Stimulated activated CD8-positive, alpha-beta memory T cell treated with anti-CD3 and anti-CD28 coated beads, Interleukin-15, amount 100 ng/mL, for 24 hours (primary cell): ENCODE measurements at regions not wholly inside any gene's neighbourhood (a gene's known extent, or its start where the extent isn't known, plus 50 kb on each side); places are given as distances from the start of the nearest gene placed in this dataset.
"Not testable (repeated sequence)": the region's sequence is repeated elsewhere in the genome, so short reads cannot be mapped to it uniquely, and the experiment has no call there.

Source experiments
- DNase-seq: peaks from one replicate; pipeline ENCODE4 v3.0.0-alpha.2; 2020; ENCODE audit warnings: low read depth

DNA sequence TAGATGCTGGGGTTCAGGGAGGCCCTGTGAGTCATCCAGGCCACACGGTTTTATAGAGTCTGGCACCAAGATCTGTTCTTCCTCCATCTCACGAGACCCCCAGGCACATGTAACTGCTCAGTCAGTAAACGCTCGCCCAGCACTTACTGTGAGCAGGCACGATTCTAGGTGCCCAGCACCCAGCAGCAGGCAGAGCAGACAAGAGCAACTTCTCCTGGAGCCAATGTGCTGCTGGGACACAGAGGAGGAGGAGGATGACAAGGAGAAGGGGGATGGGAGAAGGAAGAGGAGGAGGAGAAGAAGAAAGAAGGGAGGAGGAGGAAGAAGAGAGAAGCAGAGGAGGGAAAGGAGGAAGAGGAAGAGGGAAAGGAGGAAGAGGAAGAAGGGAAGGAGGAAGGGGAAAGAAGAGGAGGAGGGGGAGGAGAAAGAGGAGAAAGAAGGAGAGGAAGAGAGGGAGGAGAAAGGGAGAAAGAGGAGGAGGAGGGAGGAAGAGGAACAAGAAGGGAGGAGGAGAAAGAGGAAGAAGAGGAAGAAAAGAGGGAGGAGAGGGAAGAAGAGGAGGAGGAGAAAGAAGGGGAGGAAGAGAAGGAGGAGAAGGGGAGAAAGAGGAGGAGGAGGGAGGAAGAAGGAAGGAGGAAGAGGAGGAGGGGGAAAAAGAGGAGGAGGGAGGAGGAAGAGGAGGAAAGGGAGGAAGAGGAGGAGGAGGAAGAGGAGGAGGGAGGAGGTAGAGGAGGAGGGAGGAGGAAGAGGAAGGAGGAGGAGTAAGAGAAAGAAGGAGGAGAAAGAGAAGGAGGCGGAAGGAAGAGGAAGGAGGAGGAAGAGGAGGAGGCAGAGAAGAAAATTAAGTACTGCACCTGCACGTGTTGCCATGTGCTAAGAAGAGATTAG, 77.6 kb upstream of the RTL6 start:
- DNase-seq: no peak

DNA sequence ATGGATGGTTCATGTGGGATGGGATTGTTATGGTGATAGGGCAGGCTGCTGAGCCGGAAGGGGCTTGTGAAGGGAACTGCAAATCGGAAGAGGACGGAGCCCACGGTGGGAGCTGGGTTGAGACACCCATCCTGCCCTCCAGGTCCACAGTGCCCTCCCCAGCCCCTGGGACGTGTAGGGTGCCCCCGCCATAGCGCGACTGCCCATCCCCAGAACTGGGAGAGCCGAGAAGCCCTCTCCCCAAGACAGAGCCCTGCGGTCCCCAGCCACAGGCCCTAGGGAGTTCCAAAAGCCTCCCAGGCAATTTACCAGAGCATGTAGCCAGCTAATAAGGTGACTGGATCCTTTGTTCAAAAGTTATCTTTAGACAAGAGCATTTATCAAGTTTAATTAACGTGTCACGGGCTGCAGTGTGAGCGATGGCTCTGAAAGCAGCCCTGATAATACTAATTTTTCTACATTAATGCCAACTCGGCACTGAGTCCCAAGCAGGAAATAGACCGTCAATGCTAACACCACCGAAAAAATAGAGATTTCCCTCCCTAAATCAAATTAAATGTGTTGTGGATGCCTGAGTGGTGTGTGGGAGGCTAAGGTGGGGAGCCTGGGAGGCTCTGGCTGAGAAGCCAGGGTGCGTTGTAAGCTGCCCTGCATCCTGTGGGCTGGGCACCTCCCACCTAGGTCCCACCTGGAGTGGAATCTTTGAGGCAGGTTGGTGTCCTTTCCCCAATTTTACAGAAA, 76.8 kb upstream of the RTL6 start:
- DNase-seq: no peak

DNA sequence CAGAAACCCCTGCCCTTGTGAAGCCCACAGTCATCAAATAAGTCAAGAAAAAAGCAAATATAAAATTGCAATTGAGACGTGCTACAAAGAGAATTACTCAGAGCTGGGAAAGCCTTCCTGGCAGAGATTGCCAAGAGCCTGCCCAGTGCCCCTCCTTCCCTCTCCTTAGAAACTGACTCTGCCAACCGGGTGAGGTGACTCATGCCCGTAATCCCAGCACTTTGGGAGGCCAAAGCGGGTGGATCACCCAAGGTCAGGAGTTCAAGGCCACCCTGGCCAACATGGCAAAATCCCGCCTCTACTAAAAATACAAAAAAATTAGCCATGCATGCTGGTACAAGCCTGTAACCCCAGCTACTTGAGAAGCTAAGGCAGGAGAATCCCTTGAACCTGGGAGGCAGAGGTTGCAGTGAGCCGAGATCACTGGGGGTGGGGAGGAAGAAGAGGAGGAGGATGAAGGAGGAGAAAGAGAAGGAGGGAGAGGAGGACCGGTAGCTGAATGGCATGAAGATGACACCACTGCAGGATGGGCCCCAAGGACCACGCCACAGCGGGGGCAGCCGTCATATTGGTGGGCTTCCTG, 76.1 kb upstream of the RTL6 start:
- no peak for DNase-seq

DNA sequence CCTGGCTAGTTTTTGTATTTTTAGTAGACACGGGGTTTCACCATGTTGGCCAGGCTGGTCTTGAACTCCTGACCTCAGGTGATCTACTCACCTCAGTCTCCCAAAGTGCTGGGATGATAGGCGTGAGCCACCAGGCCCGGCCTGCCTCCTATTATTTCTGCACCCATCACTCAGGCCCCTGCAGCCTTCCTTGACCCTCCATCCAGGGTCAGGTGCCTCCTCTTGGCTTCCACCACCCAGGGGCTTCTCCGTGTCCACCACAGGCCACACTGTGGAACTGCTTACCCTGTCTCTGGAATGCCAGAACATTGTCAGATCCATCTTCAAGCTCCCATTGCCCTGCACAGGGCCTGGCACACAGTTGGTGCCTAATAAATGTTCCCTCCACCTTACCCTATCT, 75.4 kb upstream of the RTL6 start:
- no peak for DNase-seq

DNA sequence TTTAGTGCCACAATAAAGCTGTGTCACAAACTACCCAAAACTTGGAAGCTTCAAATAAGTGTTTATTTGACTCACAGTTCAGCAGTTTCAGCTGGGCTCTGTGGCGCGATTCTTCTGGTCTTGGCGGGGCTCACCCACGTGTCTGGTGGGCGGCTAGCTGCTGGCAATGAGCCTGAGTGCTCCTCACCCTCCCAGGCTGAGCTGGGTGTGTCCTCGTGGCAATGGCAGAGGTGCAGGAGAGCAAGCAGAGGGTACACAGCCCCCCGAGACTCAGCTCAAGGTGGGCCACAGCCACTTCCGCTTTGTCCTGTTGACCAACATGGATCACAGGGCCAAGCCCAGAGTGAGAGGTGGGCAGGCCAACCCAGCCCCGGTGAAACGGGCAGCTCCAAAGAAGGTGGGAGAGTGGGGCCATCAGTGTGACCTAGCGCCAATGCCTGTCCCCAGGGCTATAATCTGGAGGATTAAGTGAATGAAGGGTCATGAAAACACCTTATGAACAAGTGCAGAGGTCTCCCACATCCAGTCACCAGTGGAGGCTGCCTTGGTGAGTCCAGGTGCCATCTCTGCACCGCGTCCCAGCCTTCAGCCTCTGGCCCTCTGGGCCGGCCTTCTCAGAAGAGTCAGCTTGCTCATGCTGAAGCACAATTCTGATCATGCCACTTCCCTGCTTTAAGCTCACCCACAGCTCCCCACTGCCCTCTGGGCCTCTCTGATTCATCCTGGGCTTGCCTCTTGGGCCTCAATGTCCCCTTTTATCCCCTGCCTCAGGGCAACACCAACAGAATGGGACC, 74.6 kb upstream of the RTL6 start:
- no peak for DNase-seq

DNA sequence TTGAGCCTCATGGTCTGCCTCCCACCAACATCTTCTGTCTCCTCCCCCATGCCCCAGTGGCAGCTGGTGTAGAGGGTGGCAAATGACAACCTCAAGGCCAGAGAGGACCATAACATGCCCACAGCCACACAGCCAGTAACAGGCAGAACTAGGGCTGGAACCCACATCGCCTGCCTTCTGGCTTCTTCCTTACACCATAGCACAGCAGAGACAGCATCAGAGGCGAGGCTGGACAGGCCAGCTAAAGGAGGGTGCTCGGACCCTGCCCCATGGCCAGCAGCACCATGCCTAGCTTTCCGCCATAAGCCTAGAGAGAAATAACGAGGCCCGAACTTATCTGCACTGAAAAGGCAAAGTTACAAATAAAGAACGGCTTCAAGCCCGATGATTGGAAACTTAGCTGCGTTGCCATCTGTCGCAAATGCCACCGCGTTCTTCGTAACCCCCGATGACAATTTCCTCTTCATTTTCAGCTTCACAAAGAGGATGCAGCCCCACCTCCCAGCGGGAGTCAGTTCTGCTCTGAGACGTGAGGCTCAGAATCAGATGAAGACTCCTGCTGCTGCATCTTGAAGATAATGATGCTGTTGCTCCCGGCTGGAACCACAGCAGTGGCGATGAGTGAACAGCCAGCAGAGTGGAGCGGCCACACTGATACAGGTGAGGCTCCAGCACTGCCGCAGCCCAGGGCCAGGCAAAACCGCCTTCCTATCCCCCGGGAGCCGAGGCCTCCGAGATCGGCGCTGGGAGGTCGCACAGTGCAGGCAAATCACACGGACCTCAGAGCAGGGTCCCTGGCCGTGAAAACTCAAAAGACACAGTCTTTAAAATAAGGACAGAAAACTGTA, 73.8 kb upstream of the RTL6 start:
- no peak for DNase-seq

DNA sequence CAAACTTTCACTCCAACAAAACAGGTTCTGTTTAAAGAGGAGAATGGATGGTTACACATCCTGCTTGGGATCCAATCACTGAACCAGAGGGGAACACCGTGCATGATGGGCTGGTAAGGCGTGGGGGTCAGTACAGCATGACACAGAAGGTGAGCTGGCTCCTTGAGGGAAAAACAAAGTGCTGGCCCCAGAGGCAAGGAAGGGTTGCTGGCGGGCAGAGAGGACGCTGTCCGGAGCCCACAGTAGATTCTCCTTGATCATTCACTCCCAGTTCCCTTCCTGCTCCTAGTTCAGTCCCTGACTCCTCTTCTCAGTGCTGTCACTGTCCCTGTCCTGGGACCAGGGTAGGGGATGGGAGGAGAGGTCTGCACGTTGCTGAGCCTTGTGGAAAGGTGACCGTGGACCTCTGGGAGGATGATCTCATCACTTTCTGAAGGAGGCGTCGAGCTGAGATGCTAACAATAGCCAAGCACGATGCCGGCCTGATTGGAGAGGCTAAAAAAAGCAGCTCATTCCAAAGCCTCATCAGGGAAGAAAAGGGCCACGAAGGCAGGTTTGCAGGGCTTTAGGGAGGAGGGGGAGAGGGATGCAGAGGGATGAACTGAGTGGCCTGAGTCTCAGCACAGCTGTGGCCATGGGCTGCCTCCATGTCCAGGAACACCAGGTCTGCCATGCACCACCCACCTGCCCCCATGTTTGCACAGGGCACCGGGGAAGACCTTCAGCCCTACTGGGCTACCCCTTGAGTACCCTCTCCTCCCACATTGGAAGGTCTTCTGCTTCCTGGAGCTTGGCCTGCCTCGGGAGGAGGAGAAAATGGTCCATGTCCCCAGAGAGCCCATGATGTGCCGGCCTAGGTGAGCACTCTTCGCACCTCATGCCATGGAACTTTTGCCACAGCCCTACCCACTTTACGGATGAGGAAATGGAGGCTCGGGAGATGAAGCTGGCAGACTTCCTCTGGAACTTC, 72.7 kb upstream of the RTL6 start:
- no peak for DNase-seq

DNA sequence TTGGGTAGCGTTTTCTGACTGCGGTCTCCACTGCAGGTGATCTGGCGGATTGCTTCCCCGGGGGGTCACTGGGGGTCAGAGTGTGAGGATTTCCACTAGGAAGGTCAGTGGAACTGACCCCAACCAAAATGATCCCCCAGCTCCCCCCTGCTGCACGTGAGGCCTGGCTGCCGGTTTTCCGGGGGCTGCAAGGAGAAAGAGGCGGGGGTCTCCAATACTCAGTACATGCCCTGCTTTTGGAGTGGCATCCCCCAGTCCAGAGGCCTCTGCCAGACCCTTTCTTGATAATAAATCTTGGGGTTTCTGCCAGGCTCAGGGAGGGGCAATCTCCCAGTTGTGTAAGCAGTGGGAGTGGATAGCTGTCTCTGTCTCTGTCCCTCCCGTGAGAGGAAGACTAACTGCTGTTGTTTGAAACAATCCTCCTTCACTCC, 71.5 kb upstream of the RTL6 start:
- DNase-seq: no peak

DNA sequence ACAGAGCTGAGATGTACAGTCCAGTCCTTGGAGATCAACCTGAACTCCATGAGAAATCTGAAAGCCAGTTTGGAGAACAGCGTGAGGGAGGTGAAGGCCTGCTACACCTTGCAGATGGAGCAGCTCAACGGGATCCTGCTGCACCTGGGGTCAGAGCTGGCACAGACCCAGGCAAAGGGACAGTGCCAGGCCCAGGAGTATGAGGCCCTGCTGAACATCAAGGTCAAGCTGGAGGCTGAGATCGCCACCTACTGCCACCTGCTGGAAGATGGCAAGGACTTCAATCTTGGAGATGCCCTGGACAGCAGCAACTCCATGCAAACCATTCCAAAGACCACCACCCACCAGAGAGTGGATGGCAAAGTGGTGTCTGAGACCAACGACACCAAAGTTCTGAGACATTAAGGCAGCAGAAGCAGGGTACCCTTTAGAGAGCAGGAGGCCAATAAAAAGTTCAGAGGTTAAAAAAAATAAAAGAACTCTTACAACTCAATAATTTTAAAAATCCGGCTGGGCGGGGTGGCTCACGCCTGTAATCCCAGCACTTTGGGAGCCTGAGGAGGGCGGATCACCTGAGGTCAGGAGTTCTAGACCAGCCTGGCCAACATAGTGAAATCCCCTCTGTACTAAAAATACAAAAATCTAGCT, 69.9 kb upstream of the RTL6 start:
- peak; percentile 9 for DNase-seq

DNA sequence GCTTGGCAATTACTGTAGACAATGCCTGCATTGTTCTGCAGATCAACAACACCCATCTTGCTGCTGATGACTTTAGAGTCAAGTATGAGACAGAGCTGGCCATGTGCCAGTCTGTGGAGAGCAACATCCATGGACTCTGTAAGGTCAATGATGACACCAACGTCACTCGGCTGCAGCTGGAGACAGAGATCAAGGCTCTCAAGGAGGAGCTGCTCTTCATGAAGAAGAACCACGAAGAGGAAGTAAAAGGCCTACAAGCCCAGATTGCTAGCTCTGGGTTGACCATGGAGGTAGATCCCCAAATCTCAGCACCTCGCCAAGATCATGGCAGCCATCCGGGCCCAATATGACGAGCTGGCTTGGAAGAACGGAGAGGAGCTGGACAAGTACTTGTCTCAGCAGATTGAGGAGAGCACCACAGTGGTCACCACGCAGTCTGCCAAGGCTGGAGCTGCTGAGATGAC, 69.4 kb upstream of the RTL6 start:
- DNase-seq: not testable (repeated sequence)

DNA sequence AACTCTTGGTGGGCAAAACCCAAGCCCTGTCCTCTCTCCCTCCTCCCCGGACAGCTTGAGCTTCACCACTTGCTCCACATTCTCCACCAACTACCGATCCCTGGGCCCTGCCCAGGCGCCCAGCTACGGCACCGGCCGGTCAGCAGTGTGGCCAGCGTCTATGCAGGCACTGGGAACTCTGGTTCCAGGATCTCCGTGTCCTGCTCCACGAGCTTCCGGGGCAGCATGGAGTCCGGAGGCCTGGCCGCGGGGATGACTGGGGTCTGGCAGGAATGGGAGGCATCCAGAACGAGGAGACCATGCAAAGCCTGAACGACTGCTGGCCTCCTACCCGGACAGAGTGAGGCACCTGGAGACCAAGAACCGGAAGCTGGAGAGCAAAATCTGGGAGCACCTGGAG, 68.9 kb upstream of the RTL6 start:
- no peak for DNase-seq

DNA sequence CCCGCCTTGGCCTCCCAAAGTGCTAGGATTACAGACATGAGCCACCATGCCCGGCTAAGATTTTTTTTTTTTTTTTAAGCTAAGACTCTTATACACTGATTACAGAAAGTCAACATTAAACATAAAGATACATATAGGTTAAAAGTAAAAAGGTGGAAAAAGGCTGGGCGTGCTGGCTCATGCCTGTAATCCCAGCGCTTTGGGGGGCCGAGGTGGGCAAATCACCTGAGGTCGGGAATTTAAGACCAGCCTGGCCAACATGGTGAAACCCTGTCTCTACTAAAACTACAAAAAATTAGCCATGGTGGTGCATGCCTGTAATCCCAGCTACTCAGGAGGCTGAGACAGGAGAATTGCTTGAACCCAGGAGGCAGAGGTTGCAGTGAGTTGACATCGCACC, 64.6 kb upstream of the RTL6 start:
- not testable (repeated sequence) for DNase-seq

DNA sequence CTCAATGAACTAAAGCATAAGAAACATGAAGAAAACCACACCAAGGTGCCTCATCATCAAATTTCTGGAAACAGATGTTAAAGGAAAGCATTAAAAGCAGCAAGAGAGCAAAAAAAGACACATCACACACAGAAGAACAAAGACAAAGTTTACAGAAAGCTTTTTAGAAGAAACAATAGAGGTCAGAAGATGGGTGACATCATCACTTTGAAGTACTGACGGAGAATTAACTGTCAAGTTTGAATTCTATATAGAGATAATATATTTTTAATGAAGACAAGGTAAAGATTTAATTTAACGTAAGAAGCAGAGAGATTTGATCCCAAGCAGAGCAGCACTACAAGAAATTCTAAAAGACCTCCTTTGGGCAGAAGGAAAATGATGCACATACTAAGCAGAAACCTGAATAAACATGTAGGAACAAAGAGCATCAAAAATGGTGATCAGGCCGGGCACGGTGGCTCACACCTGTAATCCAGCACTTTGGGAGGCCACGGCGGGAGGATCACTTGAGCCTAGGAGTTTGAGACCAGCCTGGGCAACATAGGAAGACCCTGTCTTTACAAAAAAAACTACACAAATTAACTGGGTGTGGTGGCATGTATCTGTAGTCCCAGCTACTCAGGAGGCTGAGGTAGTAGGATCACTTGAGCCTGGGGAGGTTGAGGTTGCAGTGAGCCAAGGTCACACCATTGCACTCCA, 63.3 kb upstream of the RTL6 start:
- no peak for DNase-seq

DNA sequence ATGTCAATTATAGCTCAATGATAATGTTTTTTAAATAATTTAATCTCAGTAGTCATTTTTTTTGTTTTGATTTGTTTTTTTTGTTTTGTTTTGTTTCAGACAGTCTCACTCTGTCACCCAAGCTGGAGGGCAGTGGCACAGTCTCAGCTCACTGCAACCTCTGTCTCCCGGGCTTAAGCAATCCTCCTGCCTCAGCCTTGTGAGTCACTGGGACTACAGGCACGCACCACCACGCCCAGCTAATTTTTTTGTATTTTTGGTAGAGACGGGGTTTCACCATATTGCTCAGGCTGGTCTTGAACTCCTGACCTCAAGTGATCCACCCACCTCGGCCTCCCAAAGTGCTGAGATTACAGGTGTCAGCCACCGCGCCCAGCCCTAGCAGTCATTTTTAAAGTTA, 60.6 kb upstream of the RTL6 start:
- not testable (repeated sequence) for DNase-seq

DNA sequence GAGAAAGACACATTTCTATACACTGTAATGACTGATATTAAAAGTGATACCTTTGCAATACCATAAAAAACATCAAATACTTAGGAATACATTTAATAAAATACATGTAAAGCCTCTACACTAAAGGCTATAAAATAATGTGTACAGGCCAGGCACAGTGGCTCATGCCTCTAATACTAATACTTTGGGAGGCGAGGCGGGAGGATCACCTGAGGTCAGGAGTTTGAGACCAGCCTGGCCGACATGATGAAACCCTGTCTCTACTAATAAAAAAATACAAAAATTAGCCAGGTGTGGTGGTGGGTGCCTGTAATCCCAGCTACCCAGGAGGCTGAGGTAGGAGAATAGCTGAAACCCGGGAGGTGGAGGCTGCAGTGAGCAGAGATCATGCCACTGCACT, 59.8 kb upstream of the RTL6 start:
- DNase-seq: not testable (repeated sequence)

DNA sequence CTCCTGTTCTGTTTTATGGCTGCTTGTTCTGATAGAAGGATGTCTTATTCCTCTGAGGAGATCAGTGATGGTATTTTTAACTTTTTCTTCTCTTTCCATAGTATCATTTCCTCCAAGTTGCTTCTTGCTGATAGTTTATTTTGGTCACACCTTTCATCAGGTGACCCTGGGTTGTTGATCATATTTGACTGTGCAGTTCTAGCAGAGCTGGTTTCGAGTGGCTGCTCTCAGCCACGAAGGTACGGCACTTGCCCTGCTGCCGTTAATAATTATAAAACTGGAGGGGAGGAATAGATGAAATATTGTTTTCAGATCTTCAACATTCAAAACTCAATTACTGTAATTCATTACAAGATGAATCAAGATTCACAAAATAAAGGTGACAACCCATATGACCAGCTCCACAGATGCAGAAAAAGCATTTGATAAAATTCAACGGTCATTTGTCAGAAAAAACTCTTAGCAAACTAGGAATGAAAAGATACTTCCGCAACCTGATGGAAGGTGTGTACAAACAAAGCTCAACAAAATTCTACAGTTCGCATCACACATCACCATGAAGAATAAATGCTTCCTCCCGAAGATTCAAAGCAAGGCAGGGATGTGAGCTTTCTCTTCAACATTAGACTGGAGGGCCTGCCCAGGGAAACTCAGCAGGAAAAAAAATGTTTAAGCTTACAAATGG, 59.2 kb upstream of the RTL6 start:
- no peak for DNase-seq

DNA sequence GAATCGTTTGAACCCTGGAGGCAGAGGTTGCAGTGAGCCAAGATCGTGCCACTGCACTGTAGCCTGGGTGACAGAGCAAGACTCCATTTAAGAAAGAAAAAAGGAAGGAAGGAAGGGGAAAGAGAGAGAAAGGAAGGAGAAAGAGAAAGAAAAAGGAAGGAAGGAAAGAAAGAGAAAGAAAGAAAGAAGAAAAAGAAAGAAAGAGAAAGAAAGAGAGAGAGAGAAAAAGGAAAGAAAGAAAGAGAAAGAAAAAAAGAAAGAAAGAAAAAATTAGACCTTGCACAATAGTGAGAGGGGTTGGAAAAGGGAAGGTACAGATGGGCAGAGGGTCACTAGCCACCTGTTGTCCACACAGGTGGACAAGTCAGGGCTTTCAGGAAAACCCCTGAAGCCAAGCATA, 57.6 kb upstream of the RTL6 start:
- DNase-seq: no peak

DNA sequence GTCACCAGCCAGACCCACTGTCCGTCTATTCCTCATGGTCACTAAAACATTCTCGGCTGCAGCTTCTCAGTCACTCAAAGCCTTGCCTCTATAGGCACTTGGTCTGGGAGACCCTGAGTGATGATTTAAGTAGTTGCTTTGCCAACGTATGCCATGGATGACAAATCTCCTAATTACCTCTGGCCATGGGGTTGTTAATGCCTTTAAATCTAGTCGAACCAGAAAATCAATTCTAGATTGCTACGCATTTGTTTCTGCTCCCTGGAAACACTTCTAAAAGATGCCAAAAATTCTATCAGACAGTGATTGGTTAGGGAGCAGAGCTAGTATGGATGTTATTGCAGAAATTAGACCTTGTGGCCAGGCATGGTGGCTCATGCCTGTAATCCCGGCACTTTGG, 57.0 kb upstream of the RTL6 start:
- no peak for DNase-seq
